B cell (primary cell): ENCODE measurements at regions not wholly inside any gene's neighbourhood (a gene's known extent, or its start where the extent isn't known, plus 50 kb on each side); places are given as distances from the start of the nearest gene placed in this dataset.

ENCODE experiments used
- ATAC-seq: fragments of 200-7000 bp; cut with Tn5 transposase; one replicate; pipeline ENCODE4 v1.10.0; 2021; ENCODE audit warnings: low read depth, mild to moderate bottlenecking, moderate number of reproducible peaks, moderate library complexity
- CTCF ChIA-PET: fragments of 350-600 bp; sonication (Branson Sonifier 250); formaldehyde crosslinking; loops from one replicate; lab custom pipeline; 2021; ENCODE audit warnings: antibody characterized with exemption, inconsistent platforms; lab: Charles Lee
- POLR2A ChIA-PET: fragments of 350-600 bp; sonication (Branson Sonifier 250); formaldehyde crosslinking; loops from one replicate; lab custom pipeline; 2021; ENCODE audit warnings: antibody characterized with exemption; lab: Charles Lee
- DNase-seq: peaks from one replicate; pipeline ENCODE4 v3.0.0; 2013
- H2AFZ ChIP-seq: 2 replicates; pipeline ENCODE4 v1.6.1; 2012; ENCODE audit warnings: mild to moderate bottlenecking, low read depth, low read length; ENCODE audit not compliant: insufficient read depth, poor library complexity, severe bottlenecking
- H3K27ac ChIP-seq, 2 donors: 1 replicate in 1 of 2; 2 replicates in 1 of 2; pipeline ENCODE4 v1.5.1; 2012 to 2013; ENCODE audit warnings: low read length in 2 of 2, mild to moderate bottlenecking in 2 of 2, moderate library complexity in 1 of 2
- H3K27me3 ChIP-seq, 4 experiments: fragments of 200-600 bp in 1 of 4; sonication (generic) in 1 of 4; replicated peaks in 1 of 4; 1 replicate in 2 of 4; 2 replicates in 2 of 4; pipeline versions ENCODE4 v1.6.1 to v1.7.0; 2013 to 2016; ENCODE audit warnings: low read length in 3 of 4, mild to moderate bottlenecking in 2 of 4, mixed read lengths in 1 of 4, moderate library complexity in 1 of 4; ENCODE audit not compliant: insufficient read depth in 4 of 4, control insufficient read depth in 3 of 4; ENCODE audit errors: control extremely low read depth in 1 of 4
- H3K36me3 ChIP-seq, 2 experiments: replicated peaks in 1 of 2; 1 replicate in 1 of 2; 2 replicates in 1 of 2; pipeline versions ENCODE4 v1.6.1 to v1.7.1; 2013; ENCODE audit warnings: low read length in 1 of 2; ENCODE audit not compliant: insufficient read depth in 2 of 2, control insufficient read depth in 1 of 2; ENCODE audit errors: control extremely low read depth in 1 of 2, extremely low read depth in 1 of 2
- H3K4me1 ChIP-seq, 2 donors: fragments of 200-600 bp in 1 of 2; sonication (generic) in 1 of 2; 1 replicate in 1 of 2; 2 replicates in 1 of 2; pipeline versions ENCODE4 v1.5.1 to v1.6.1; 2013 to 2017; ENCODE audit warnings: low read length in 2 of 2; ENCODE audit not compliant: control insufficient read depth in 2 of 2, insufficient read depth in 2 of 2
- H3K4me2 ChIP-seq: replicated peaks from 2 replicates; pipeline ENCODE3; 2012; ENCODE audit warnings: mild to moderate bottlenecking, low read depth, low read length; ENCODE audit not compliant: poor library complexity, severe bottlenecking
- H3K4me3 ChIP-seq, 5 experiments: fragments of 200-600 bp in 1 of 5; sonication (generic) in 1 of 5; 1 replicate in 3 of 5; 2 replicates in 2 of 5; pipeline versions ENCODE4 v1.5.1 to v1.7.0; 2011 to 2016; ENCODE audit warnings: low read length in 4 of 5, mild to moderate bottlenecking in 4 of 5, low read depth in 2 of 5, control low read depth in 1 of 5, moderate library complexity in 1 of 5; ENCODE audit not compliant: insufficient read depth in 1 of 5; ENCODE audit errors: control extremely low read depth in 1 of 5, extremely low read depth in 1 of 5
- H3K79me2 ChIP-seq: fragments of 200-600 bp; sonication (generic); one replicate; pipeline ENCODE4 v1.6.0; 2016; ENCODE audit warnings: low read length; ENCODE audit not compliant: control insufficient read depth, insufficient read depth
- H3K9ac ChIP-seq: fragments of 200-600 bp; sonication (generic); 2 replicates; pipeline ENCODE4 v1.6.1; 2017; ENCODE audit warnings: mild to moderate bottlenecking, low read length, moderate library complexity
- H3K9me3 ChIP-seq, 3 donors: one replicate each; pipeline versions ENCODE4 v1.6.1 to v1.7.1; 2013; ENCODE audit warnings: low read length in 2 of 3; ENCODE audit not compliant: control insufficient read depth in 2 of 3, insufficient read depth in 1 of 3; ENCODE audit errors: control extremely low read depth in 1 of 3
- H4K20me1 ChIP-seq: 2 replicates; pipeline ENCODE4 v1.6.0; 2012; ENCODE audit warnings: mild to moderate bottlenecking, low read length; ENCODE audit not compliant: insufficient read depth, control insufficient read depth, poor library complexity, severe bottlenecking
- H3K27ac Mint-ChIP-seq: one replicate; pipeline ENCODE4 v1.8.0; 2021; ENCODE audit warnings: mixed read lengths
- H3K27me3 Mint-ChIP-seq: one replicate; pipeline ENCODE4 v1.8.0; 2021; ENCODE audit warnings: mixed read lengths
- H3K4me1 Mint-ChIP-seq: one replicate; pipeline ENCODE4 v1.8.0; 2021; ENCODE audit warnings: mixed read lengths
- H3K4me3 Mint-ChIP-seq: one replicate; pipeline ENCODE4 v1.8.0; 2021; ENCODE audit warnings: mixed read lengths
- H3K9me3 Mint-ChIP-seq: one replicate; pipeline ENCODE4 v1.8.0; 2022; ENCODE audit warnings: mixed read lengths; ENCODE audit not compliant: insufficient read depth
- CTCF ChIP-seq: fragments of 200-600 bp; IDR thresholded peaks from one replicate; pipeline ENCODE4 v1.8.0; 2022; ENCODE audit warnings: antibody characterized with exemption, mild to moderate bottlenecking
- EZH2 ChIP-seq: IDR thresholded peaks from 2 replicates; pipeline ENCODE4 v1.6.1; 2012; ENCODE audit warnings: borderline replicate concordance, low read depth, mild to moderate bottlenecking, moderate library complexity, low read length; ENCODE audit not compliant: insufficient read depth, poor library complexity, severe bottlenecking
- WGBS: methylation state at CpG from one replicate; pipeline ENCODE4 v1.1.5; 2013; ENCODE audit warnings: missing lambda C conversion rate; ENCODE audit not compliant: insufficient coverage; 5-methylcytosine and 5-hydroxymethylcytosine counted together
- intact Hi-C: fragments of 100-400 bp; cut with micrococcal nuclease; formaldehyde crosslinking; loops from one replicate; pipeline ENCODE4 v1.10.0; 2022

- intact Hi-C loops: no loop called here
- POLR2A ChIA-PET: no interaction called here
- no CpG with 5 or more reads among the region's 2 CpGs for WGBS
Measured at GRCh38 chr11:81004576-81004975, 1563.7 kb upstream of the TENM4 start.

GRCh38 chr11:81002374-81002773, 1561.5 kb upstream of the TENM4 start:
- intact Hi-C loops: no loop called here
- no peaks in the 10 kb centered on the region for H3K36me3 ChIP-seq
- H3K27ac Mint-ChIP-seq: no peak overlapping the region
- H3K27me3 ChIP-seq: no peaks in the 10 kb centered on the region
- H3K27me3 Mint-ChIP-seq: no peaks in the 10 kb centered on the region
- H3K4me2 ChIP-seq: no peak overlapping the region
- DNase-seq: no peak
- no peaks in the 10 kb centered on the region for H3K79me2 ChIP-seq
- H3K9me3 ChIP-seq: no peaks in the 10 kb centered on the region
- TF ChIP-seq EZH2 (no peak), CTCF (no peak)
- H3K9me3 Mint-ChIP-seq: no peaks in the 10 kb centered on the region
- ChIA-PET POLR2A (no interaction called here), CTCF (no interaction called here)
- H3K4me3 Mint-ChIP-seq: no peak overlapping the region
- H3K9ac ChIP-seq: no peak overlapping the region
- no peak overlapping the region for H3K4me3 ChIP-seq
- no peak overlapping the region for H2AFZ ChIP-seq
- no peak for ATAC-seq
- no peak overlapping the region for H3K27ac ChIP-seq
- H4K20me1 ChIP-seq: no peaks in the 10 kb centered on the region
- no CpG with 5 or more reads among the region's 4 CpGs for WGBS
- H3K4me1 ChIP-seq: no peaks in the 10 kb centered on the region
- H3K4me1 Mint-ChIP-seq: no peaks in the 10 kb centered on the region

More at GRCh38 chr11:81004576-81004975, 1563.7 kb upstream of the TENM4 start:
- H3K27ac Mint-ChIP-seq: no peak overlapping the region
- Histone ChIP-seq H3K4me2 (no peak overlapping the region), H3K4me3 (no peak overlapping the region), H3K9me3 (no peaks in the 10 kb centered on the region), H2AFZ (no peak overlapping the region), H3K27ac (no peak overlapping the region), H3K9ac (no peak overlapping the region), H4K20me1 (no peaks in the 10 kb centered on the region), H3K4me1 (no peaks in the 10 kb centered on the region), H3K36me3 (no peaks in the 10 kb centered on the region), H3K79me2 (no peaks in the 10 kb centered on the region), H3K27me3 (no peaks in the 10 kb centered on the region)
- DNase-seq (no peak), ATAC-seq (no peak)
- H3K9me3 Mint-ChIP-seq: no peaks in the 10 kb centered on the region
- no peak overlapping the region for H3K4me3 Mint-ChIP-seq
- CTCF ChIA-PET: no interaction called here
- TF ChIP-seq EZH2: no peak
- TF ChIP-seq CTCF: no peak
- H3K27me3 Mint-ChIP-seq: no peaks in the 10 kb centered on the region
- H3K4me1 Mint-ChIP-seq: no peaks in the 10 kb centered on the region
